Renal cortical epithelial cell (primary cell): ENCODE measurements at regions not wholly inside any gene's neighbourhood (a gene's known extent, or its start where the extent isn't known, plus 50 kb on each side); places are given as distances from the start of the nearest gene placed in this dataset.
"Not testable (repeated sequence)": the region's sequence is repeated elsewhere in the genome, so short reads cannot be mapped to it uniquely, and the experiment has no call there.

Source experiments
- DNase-seq: peaks from one replicate; pipeline ENCODE4 v3.0.0-alpha.2; 2011; ENCODE audit warnings: low read depth

- peak; percentile 42 for DNase-seq
These were observed 256.3 kb upstream of the MINDY3 start for GRCh38 chr10:16116404-16117304.

- no peak for DNase-seq
These were observed 257.0 kb upstream of the MINDY3 start for GRCh38 chr10:16117305-16117695.

- no peak for DNase-seq
These were observed 259.1 kb upstream of the MINDY3 start for GRCh38 chr10:16119445-16119844.

GRCh38 chr10:16120563-16120962 is 260.3 kb upstream of the MINDY3 start:
- DNase-seq = no peak

- no peak for DNase-seq
These were observed 281.2 kb upstream of the MINDY3 start for GRCh38 chr10:16141499-16141898.

GRCh38 chr10:16146993-16147392 is 286.7 kb upstream of the MINDY3 start:
- DNase-seq = no peak

GRCh38 chr10:16155834-16156233 is 281.0 kb upstream of the PTER start:
- DNase-seq = no peak

GRCh38 chr10:16156681-16157080 is 280.1 kb upstream of the PTER start:
- DNase-seq = no peak

- DNase-seq = not testable (repeated sequence)
These were observed 271.7 kb upstream of the PTER start for GRCh38 chr10:16165067-16165466.

- no peak for DNase-seq
These were observed 254.7 kb upstream of the PTER start for GRCh38 chr10:16182144-16182543.

GRCh38 chr10:16182688-16183087 is 254.1 kb upstream of the PTER start:
- peak; percentile 61 for DNase-seq

- DNase-seq = peak; percentile 65
These were observed 252.7 kb upstream of the PTER start for GRCh38 chr10:16184096-16184597.

GRCh38 chr10:16184906-16185305 is 251.9 kb upstream of the PTER start:
- DNase-seq = peak; percentile 24

GRCh38 chr10:16186564-16186963 is 250.2 kb upstream of the PTER start:
- DNase-seq = no peak

- DNase-seq = no peak
These were observed 249.6 kb upstream of the PTER start for GRCh38 chr10:16187161-16187560.

- DNase-seq = no peak
These were observed 244.5 kb upstream of the PTER start for GRCh38 chr10:16192337-16192736.

- DNase-seq = no peak
These were observed 243.6 kb upstream of the PTER start for GRCh38 chr10:16193241-16193640.

GRCh38 chr10:16195178-16195769 is 241.5 kb upstream of the PTER start:
- peak; percentile 12 for DNase-seq

GRCh38 chr10:16195894-16196293 is 240.9 kb upstream of the PTER start:
- DNase-seq = no peak

- no peak for DNase-seq
These were observed 237.6 kb upstream of the PTER start for GRCh38 chr10:16199216-16199615.

GRCh38 chr10:16223618-16224017 is 213.2 kb upstream of the PTER start:
- not testable (repeated sequence) for DNase-seq

GRCh38 chr10:16227674-16228073 is 209.1 kb upstream of the PTER start:
- no peak for DNase-seq

- no peak for DNase-seq
These were observed 205.6 kb upstream of the PTER start for GRCh38 chr10:16231176-16231575.
